ENCODE measurements at regions not wholly inside any gene's neighbourhood (a gene's known extent, or its start where the extent isn't known, plus 50 kb on each side); places are given as distances from the start of the nearest gene placed in this dataset.
A peak's percentile ranks its signal among the peaks of the same experiment; 100 is the strongest.

DNA sequence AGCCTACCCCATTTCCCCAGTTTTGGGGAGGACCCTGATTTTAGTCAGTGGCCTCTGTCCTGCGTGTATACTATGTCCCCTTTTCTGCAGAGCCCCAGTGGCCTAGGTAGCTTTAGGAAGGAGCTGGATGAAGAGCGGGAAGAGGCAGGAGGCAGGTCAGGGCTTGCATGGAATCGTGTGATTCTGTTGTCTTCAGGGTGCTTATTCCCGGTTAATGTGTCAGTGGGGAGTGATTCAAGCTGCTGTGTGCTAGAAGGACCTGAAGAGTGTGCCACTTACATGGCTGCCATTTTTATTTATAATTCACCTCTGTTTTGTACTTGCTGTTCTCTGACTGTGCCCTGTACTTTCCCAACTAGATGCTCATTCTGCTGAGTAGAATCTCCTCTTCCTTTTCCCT lies 127.3 kb upstream of the AMOT start:
- POLR2A ChIA-PET = interaction anchor here (0.5 to 0.8 kb wide), 2 partner anchors 115 to 706 kb away, joined by 3 read pairs; no protein-coding TSS in a partner anchor
- no peak overlapping the region for H3K27ac Mint-ChIP-seq (ENCODE audit: low read depth, unreplicated experiment)
- no peaks in the 10 kb centered on the region for H3K9me3 Mint-ChIP-seq (ENCODE audit: unreplicated experiment)
- DNase-seq (ENCODE audit: unreplicated experiment) = peak; percentile 43
- no peaks in the 10 kb centered on the region for H3K36me3 Mint-ChIP-seq (ENCODE audit: insufficient read depth, unreplicated experiment)
- TF ChIP-seq CTCF (IDR thresholded peaks at IDR 0.05; ENCODE audit: unreplicated experiment) = no peak
- H3K4me3 Mint-ChIP-seq (ENCODE audit: unreplicated experiment) = no peak overlapping the region
- no TSS peak for BruUV-seq (replicated peaks)
- H3K27me3 Mint-ChIP-seq (ENCODE audit: insufficient read depth, unreplicated experiment) = peaks cover 20% of the 10 kb centered on the region
- CTCF ChIA-PET = interaction anchor here (0.6 to 0.7 kb wide), 2 partner anchors 34 to 436 kb away, joined by 3 read pairs; no protein-coding TSS in a partner anchor
- H3K4me1 Mint-ChIP-seq (ENCODE audit: insufficient read depth, unreplicated experiment) = peaks cover 16% of the 10 kb centered on the region
- intact Hi-C loops (cut with micrococcal nuclease) = no loop called here

- H3K4me1 Mint-ChIP-seq (ENCODE audit: insufficient read depth, unreplicated experiment) = peaks cover 16% of the 10 kb centered on the region
- H3K9me3 Mint-ChIP-seq (ENCODE audit: unreplicated experiment) = no peaks in the 10 kb centered on the region
- ChIA-PET CTCF (interaction anchor here (0.6 to 0.7 kb wide), 2 partner anchors 34 to 437 kb away, joined by 3 read pairs; no protein-coding TSS in a partner anchor), POLR2A (interaction anchor here (0.5 to 0.6 kb wide), 2 partner anchors 694 to 707 kb away, joined by 3 read pairs; no protein-coding TSS in a partner anchor)
- BruUV-seq (replicated peaks) = no TSS peak
- H3K4me3 Mint-ChIP-seq (ENCODE audit: unreplicated experiment) = no peak overlapping the region
- intact Hi-C loops (cut with micrococcal nuclease) = no loop called here
- H3K27me3 Mint-ChIP-seq (ENCODE audit: insufficient read depth, unreplicated experiment) = peaks cover 16% of the 10 kb centered on the region
- peak; percentile 60 for DNase-seq (ENCODE audit: unreplicated experiment)
- no peak for TF ChIP-seq CTCF (IDR thresholded peaks at IDR 0.05; ENCODE audit: unreplicated experiment)
- H3K36me3 Mint-ChIP-seq (ENCODE audit: insufficient read depth, unreplicated experiment) = no peaks in the 10 kb centered on the region
- no peak overlapping the region for H3K27ac Mint-ChIP-seq (ENCODE audit: low read depth, unreplicated experiment)
Observed at GRCh38 chrX:112967341-112967740, 126.7 kb upstream of the AMOT start.

DNA sequence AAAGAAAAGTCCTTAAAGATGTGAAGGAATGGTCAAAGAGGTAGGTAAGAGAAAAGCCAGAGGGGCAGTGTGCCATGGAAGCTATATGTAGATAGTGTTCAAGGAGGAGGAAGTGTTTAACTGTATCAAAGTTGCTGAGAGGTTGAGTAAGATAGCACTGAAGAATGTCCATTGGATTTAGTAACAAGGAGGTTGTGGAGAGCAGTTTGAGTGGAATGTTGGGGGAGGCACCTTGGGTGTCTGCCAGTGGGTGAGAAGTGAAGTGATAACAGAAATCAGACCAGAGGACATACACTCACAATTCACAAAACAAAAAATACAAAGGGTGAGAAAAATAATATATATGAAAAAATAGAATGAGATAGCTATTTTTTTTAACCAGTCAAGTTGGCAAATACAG lies 121.3 kb upstream of the AMOT start:
- no TSS peak for BruUV-seq (replicated peaks)
- no peak for TF ChIP-seq CTCF (IDR thresholded peaks at IDR 0.05; ENCODE audit: unreplicated experiment)
- H3K36me3 Mint-ChIP-seq (ENCODE audit: insufficient read depth, unreplicated experiment) = no peaks in the 10 kb centered on the region
- CTCF ChIA-PET = no interaction called here
- H3K27ac Mint-ChIP-seq (ENCODE audit: low read depth, unreplicated experiment) = no peak overlapping the region
- H3K4me3 Mint-ChIP-seq (ENCODE audit: unreplicated experiment) = no peak overlapping the region
- DNase-seq (ENCODE audit: unreplicated experiment) = no peak
- no peaks in the 10 kb centered on the region for H3K9me3 Mint-ChIP-seq (ENCODE audit: unreplicated experiment)
- H3K4me1 Mint-ChIP-seq (ENCODE audit: insufficient read depth, unreplicated experiment) = peaks cover 10% of the 10 kb centered on the region
- POLR2A ChIA-PET = no interaction called here
- peaks cover 37% of the 10 kb centered on the region for H3K27me3 Mint-ChIP-seq (ENCODE audit: insufficient read depth, unreplicated experiment)
- intact Hi-C loops (cut with micrococcal nuclease) = no loop called here

DNA sequence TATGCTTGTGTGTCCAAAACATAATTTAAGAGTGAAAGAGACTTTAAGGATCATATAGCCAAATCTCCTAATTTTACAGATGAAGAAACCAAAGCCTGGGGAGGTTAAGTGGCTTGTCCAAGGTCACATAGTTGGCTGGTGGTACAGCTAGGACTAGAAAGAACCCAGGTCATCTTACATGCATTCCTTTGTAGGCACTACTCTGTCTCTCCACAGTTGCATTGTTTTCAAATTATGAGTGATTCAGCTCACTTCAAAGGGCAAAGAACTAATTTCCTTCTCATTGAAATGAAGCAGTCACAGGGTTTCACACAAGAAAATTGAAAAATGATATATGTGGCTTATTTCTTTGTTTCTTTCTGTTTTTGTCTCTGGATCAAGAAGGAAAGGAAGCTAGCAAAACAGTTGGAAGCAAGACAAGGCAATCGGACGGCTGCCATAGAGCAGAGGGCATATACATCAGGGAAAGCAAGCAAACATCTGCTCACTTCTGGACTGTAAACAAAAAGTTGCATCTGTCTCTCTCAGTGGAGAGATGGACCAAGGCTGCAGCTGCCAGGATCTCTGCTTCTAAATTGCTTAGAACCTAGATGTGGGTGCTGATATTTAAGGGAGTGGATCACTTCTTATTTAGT lies 107.5 kb upstream of the AMOT start:
- CTCF ChIA-PET = no interaction called here
- no TSS peak for BruUV-seq (replicated peaks)
- Mint-ChIP-seq H3K27me3 (ENCODE audit: insufficient read depth, unreplicated experiment) (peaks cover 70% of the 10 kb centered on the region), H3K36me3 (ENCODE audit: insufficient read depth, unreplicated experiment) (no peaks in the 10 kb centered on the region), H3K9me3 (ENCODE audit: unreplicated experiment) (no peaks in the 10 kb centered on the region), H3K27ac (ENCODE audit: low read depth, unreplicated experiment) (no peak overlapping the region), H3K4me1 (ENCODE audit: insufficient read depth, unreplicated experiment) (no peaks in the 10 kb centered on the region), H3K4me3 (ENCODE audit: unreplicated experiment) (no peak overlapping the region)
- intact Hi-C loops (cut with micrococcal nuclease) = no loop called here
- POLR2A ChIA-PET = no interaction called here
- TF ChIP-seq CTCF (IDR thresholded peaks at IDR 0.05; ENCODE audit: unreplicated experiment) = no peak
- DNase-seq (ENCODE audit: unreplicated experiment) = no peak
